Thyroid gland (tissue), 4 donors: ENCODE measurements at regions not wholly inside any gene's neighbourhood (a gene's known extent, or its start where the extent isn't known, plus 50 kb on each side); places are given as distances from the start of the nearest gene placed in this dataset.

Experiments
- DNase-seq, 2 donors: peaks; one replicate each; pipeline ENCODE4 v3.0.0-alpha.2; 2019
- H3K27ac ChIP-seq, 3 donors: fragments of 200-600 bp; sonication (generic); 1 replicate in 2 of 3; 2 replicates in 1 of 3; pipeline ENCODE4 v1.5.1; 2016 to 2019; ENCODE audit warnings: mild to moderate bottlenecking in 1 of 3, moderate library complexity in 1 of 3
- H3K27me3 ChIP-seq: fragments of 200-600 bp; sonication (generic); one replicate; pipeline ENCODE4 v1.5.1; 2019
- H3K36me3 ChIP-seq, 2 donors: fragments of 200-600 bp; sonication (generic); one replicate each; pipeline ENCODE4 v1.5.1; 2016 to 2019
- H3K4me1 ChIP-seq, 2 donors: fragments of 200-600 bp; sonication (generic); one replicate each; pipeline ENCODE4 v1.5.1; 2017 to 2019
- H3K4me3 ChIP-seq, 3 donors: fragments of 200-600 bp; sonication (generic); replicated peaks in 1 of 3; 1 replicate in 2 of 3; 2 replicates in 1 of 3; pipeline ENCODE4 v1.5.1; 2016; ENCODE audit warnings: mild to moderate bottlenecking in 1 of 3
- H3K9me3 ChIP-seq: fragments of 200-600 bp; sonication (generic); one replicate; pipeline ENCODE4 v1.5.1; 2017
- CTCF ChIP-seq, 6 experiments: fragments of 200-600 bp in 3 of 6; fragments of 450-650 bp in 3 of 6; sonication (generic) in 3 of 6; IDR thresholded peaks; one replicate each; pipeline ENCODE4 v1.5.1; 2016 to 2019; ENCODE audit warnings: antibody characterized with exemption in 6 of 6, mild to moderate bottlenecking in 2 of 6, inconsistent platforms in 1 of 6, moderate library complexity in 1 of 6
- POLR2A ChIP-seq, 2 donors: fragments of 450-650 bp; IDR thresholded peaks; one replicate each; pipeline ENCODE4 v1.6.1; 2017; ENCODE audit warnings: antibody characterized with exemption in 2 of 2, mild to moderate bottlenecking in 2 of 2, moderate library complexity in 1 of 2
- WGBS, 2 donors: methylation state at CpG; one replicate each; pipeline ENCODE4 v1.1.5; 2017; 5-methylcytosine and 5-hydroxymethylcytosine counted together
- intact Hi-C: fragments of 100-400 bp; cut with DNase I; formaldehyde crosslinking; loops from one replicate; pipeline ENCODE4 v1.15.1; 2023

GRCh38 chr1:22276396-22276748, 133.5 kb upstream of the WNT4 start:
- no peak for TF ChIP-seq POLR2A (IDR thresholded peaks at IDR 0.05)
- TF ChIP-seq CTCF (IDR thresholded peaks at IDR 0.05): no peak
- H3K27me3 ChIP-seq: no peaks in the 10 kb centered on the region
- no peak for DNase-seq
- WGBS, 2 donors: 76 to 86% methylated on average over 1 of the region's 1 CpG
- no peak overlapping the region for H3K27ac ChIP-seq
- H3K4me3 ChIP-seq: no peak overlapping the region
- peaks cover 6 to 9% of the 10 kb centered on the region in 2 donors for H3K4me1 ChIP-seq
- no peaks in the 10 kb centered on the region for H3K9me3 ChIP-seq
- no peaks in the 10 kb centered on the region for H3K36me3 ChIP-seq
- intact Hi-C loops: no loop called here

GRCh38 chr1:22277662-22278061, 134.8 kb upstream of the WNT4 start:
- peaks cover 6 to 9% of the 10 kb centered on the region in 2 donors for H3K4me1 ChIP-seq
- no peak overlapping the region for H3K27ac ChIP-seq
- no peaks in the 10 kb centered on the region for H3K27me3 ChIP-seq
- no peak overlapping the region for H3K4me3 ChIP-seq
- intact Hi-C loops: no loop called here
- no peaks in the 10 kb centered on the region for H3K9me3 ChIP-seq
- no peaks in the 10 kb centered on the region for H3K36me3 ChIP-seq
- no peak for DNase-seq
- WGBS, 2 donors: 82 to 84% methylated on average over 8 to 10 of the region's 10 CpGs
- no peak for TF ChIP-seq POLR2A (IDR thresholded peaks at IDR 0.05)
- no peak for TF ChIP-seq CTCF (IDR thresholded peaks at IDR 0.05)

- Histone ChIP-seq H3K27me3 (no peaks in the 10 kb centered on the region), H3K9me3 (no peaks in the 10 kb centered on the region), H3K4me3 (no peak overlapping the region), H3K36me3 (no peaks in the 10 kb centered on the region), H3K4me1 (peaks cover 6 to 9% of the 10 kb centered on the region in 2 donors), H3K27ac (no peak overlapping the region)
- DNase-seq: no peak
- no peak for TF ChIP-seq CTCF (IDR thresholded peaks at IDR 0.05)
- no peak for TF ChIP-seq POLR2A (IDR thresholded peaks at IDR 0.05)
- WGBS, 2 donors: 92 to 94% methylated on average over 3 of the region's 3 CpGs
- intact Hi-C loops: no loop called here
Measured at GRCh38 chr1:22279735-22280134, 136.8 kb upstream of the WNT4 start.

GRCh38 chr1:22280526-22280925, 137.6 kb upstream of the WNT4 start:
- H3K4me1 ChIP-seq: peaks cover 2 to 4% of the 10 kb centered on the region in 2 donors
- no peak for TF ChIP-seq POLR2A (IDR thresholded peaks at IDR 0.05)
- no peak for TF ChIP-seq CTCF (IDR thresholded peaks at IDR 0.05)
- intact Hi-C loops: no loop called here
- H3K36me3 ChIP-seq: no peaks in the 10 kb centered on the region
- 94 to 97% methylated on average over 3 of the region's 3 CpGs for WGBS, 2 donors
- no peaks in the 10 kb centered on the region for H3K9me3 ChIP-seq
- H3K27me3 ChIP-seq: no peaks in the 10 kb centered on the region
- no peak overlapping the region for H3K27ac ChIP-seq
- no peak for DNase-seq
- no peak overlapping the region for H3K4me3 ChIP-seq

- Histone ChIP-seq H3K27ac (no peak overlapping the region), H3K9me3 (no peaks in the 10 kb centered on the region), H3K27me3 (no peaks in the 10 kb centered on the region), H3K4me1 (no peaks in the 10 kb centered on the region), H3K36me3 (no peaks in the 10 kb centered on the region), H3K4me3 (no peak overlapping the region)
- DNase-seq: no peak
- intact Hi-C loops: no loop called here
- WGBS, 2 donors: 87 to 88% methylated on average over 9 to 11 of the region's 11 CpGs
- no peak for TF ChIP-seq CTCF (IDR thresholded peaks at IDR 0.05)
- TF ChIP-seq POLR2A (IDR thresholded peaks at IDR 0.05): no peak
Measured at GRCh38 chr1:22281521-22282363, 138.8 kb upstream of the WNT4 start.
